Erythroblast (primary cell): ENCODE measurements at regions not wholly inside any gene's neighbourhood (a gene's known extent, or its start where the extent isn't known, plus 50 kb on each side); places are given as distances from the start of the nearest gene placed in this dataset.

Experiments used
- GATA1 ChIP-seq: IDR thresholded peaks from 2 replicates; pipeline ENCODE4 v1.6.1; 2011; ENCODE audit warnings: low read depth, mild to moderate bottlenecking, control low read depth, low read length, moderate library complexity
- POLR2A ChIP-seq: IDR thresholded peaks from 2 replicates; pipeline ENCODE4 v1.6.1; 2011; ENCODE audit warnings: mild to moderate bottlenecking, low read length

DNA sequence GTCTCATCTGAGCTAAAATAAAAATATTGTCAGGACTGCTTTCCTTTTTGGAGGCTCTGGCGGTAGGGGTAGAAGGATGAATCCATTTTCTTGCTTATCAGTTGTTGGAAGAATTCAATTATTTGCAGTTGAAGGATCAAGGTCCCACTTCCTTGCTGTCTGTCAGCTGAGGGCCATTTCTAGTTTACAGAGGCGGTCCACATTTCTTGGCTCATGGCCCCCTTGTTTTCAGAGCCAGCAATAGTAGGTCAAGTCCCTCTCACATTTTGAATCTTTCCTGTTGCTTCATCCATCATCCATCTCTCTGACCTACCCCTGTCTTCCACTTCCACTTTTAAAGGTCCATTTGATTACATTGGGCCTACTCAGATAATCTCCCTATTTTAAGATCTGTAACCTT, 1099.3 kb upstream of the DIAPH2 start:
- TF ChIP-seq POLR2A, result no peak
- TF ChIP-seq GATA1, result no peak
